Inferior parietal cortex (tissue), 1 donor: ENCODE measurements at regions not wholly inside any gene's neighbourhood (a gene's known extent, or its start where the extent isn't known, plus 50 kb on each side); places are given as distances from the start of the nearest gene placed in this dataset.
"Not testable (repeated sequence)": the region's sequence is repeated elsewhere in the genome, so short reads cannot be mapped to it uniquely, and the experiment has no call there.

ENCODE experiments used
- DNase-seq: peaks from one replicate; pipeline ENCODE4 v3.0.0-alpha.2; 2016; ENCODE audit errors: extremely low spot score

DNA sequence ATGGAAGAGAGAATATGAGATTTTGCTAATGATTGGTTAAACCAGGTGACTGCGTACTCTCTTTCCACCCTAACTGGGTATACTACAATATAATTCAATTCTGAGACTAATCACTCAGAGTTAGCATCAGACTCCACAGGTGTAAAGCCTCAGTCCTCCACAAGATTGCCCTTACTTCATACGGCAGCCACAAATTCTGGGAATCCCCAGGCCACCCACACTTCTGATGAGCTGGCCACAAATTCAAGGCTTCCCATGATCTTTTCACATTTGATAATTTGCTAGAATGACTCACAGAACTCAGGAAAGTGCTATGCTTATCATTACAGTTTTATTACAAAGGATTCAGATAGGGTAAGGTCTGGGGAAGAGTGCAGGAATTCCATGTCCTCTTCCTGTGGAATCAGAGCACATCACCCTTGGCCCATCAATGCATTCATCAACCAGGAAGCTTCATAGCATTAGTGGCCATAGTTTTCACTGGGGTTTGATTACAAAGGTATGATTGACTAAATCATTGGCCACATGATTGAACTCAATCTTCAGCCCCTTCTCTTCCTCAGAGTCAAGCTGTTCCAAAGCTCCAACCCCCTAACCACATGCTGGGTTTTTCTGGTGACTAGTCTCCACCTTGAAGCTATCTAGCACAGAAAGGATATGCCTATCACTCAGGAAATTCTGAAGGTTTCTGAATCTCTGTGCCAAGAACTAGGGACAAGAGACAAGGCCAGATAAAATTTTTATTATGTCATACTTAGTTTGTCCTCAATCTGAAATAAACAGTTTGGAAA is 131.7 kb downstream of the HHIPL2 start:
- DNase-seq = no peak

DNA sequence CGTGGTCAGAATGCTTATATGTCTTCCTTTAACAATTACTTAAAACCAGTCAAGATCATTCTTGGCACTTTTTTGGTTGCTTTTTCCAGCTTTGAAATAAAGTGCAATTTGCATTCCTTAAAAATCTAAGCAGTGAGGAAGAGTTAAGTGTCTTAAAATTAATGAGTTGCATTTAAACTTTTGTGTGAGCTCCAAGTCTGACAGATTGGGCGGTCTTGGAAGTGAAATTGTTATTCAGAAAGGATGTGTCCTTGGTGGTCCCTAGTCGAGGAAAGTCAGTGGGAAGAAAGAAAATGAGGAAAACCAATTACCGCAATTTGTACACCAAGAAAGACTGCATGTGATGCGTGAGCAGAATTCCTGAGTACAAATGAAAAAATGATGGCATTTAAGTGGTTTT is 132.5 kb downstream of the HHIPL2 start:
- no peak for DNase-seq

DNA sequence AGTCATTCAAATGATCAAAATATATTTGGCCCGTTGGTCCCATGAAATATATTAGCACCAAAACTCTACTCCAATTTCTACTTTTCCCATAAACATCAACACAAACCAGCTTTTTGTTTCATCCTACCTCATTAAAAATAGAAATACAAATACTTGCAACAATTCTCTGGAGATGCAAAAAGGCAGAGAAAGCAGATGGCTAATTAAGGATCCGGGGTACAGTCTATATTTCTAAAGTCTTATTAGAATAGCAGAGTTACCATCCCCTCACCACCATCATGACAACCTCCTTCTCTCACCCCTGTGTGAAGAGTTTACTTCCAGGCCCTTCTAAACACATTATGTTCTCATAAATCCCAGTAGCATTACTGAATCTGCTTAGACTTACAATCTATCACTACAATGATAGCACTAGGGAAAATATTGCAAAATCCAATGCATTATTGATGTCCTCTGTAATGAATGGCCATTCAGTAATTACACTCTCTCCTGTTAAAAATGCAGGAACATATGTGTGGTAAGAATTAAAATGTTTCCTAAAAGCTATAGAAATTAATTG is 133.8 kb downstream of the HHIPL2 start:
- DNase-seq = no peak

DNA sequence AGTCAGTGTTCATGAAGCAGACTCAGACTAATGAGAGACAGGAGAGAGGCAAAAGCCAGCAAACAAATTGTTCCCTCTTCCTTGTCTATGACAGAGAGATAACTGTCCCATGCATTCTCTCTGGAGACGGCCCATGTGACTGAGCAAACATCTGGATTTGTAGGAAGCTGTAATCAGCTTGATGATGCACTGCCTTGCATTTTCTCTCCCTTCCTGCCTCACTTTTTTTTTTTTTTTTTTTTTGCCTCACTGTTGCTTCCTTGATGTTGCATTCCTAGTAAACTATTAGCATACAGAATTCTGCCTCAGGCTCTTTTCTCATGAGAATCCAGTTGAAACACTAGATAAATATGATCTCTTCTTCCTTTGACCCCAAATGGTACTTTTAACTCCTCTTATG is 134.5 kb downstream of the HHIPL2 start:
- no peak for DNase-seq

DNA sequence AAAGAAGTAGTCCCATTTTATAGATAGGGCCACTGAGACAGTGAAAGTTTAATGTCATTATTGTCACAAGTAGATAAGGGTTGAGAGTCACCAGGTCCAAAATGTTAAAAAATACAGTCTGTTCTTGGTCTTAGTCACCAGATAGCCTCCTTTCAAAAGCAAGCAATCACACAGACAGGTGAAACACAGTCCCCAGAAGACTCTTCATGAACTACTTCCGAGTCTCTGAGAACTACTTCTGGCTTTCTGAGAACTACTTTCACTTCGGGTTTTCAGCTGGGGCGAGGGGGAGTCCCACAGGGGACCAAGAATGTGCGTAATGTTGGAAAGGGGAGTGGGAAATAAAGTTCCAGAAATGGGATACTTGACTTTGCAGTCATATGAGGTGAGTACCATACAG is 143.2 kb downstream of the HHIPL2 start:
- DNase-seq = no peak

DNA sequence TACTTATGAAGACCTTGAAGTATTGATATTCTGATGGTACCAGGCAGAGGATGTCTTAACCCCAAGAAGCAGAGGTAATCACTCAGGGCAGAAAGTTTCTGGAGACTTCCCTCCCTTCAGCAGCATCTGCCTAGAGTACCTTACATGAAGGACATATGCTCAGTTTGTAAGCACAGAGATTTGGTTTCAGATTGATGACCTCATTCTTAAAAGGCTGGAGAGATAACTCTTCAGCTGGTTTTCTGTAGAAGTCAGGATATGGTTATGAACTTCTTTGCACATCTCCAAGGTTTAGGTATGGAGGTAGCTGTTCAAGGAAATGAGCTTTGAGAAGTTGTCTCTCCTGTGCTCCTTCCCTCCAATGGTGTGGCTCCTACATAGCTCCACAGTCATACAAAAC is 148.7 kb downstream of the HHIPL2 start:
- DNase-seq = no peak

DNA sequence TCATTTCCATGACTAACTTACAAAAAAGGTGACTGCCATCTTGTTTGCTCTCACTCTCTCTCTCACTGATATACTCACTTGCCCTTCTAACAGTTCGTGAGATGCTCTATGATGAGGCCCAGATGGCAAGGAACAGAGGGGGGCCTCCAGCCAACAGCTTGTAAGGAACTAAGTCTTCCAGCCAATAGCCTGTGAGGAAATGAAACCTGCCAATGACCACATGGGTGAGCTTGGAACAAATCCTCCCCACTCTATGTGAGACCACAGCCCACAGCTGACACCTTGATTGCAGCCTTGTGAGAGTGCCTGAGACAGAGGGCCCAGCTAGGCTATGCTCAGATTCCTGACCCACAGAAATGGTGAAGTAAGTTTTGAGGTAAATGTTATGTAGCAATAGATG is 153.7 kb downstream of the HHIPL2 start:
- no peak for DNase-seq

DNA sequence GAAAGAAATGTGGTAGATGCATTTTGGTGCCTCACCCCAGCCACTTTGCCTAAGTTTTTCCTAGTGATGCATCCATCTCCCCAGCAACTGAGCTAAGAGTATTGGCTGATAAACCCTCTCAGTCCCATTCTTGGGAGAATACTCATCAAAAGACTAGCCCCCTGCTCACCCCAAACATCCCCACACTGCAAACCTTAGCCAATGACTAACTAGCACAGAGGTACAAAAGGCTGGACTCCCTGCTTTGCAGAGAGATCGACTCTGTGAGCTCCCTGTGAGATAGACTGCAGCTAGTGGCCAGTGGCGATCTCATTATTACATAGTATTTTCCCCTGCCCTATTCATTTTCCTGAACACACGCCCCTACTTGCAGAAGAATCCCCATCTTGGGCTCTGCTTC is 155.3 kb downstream of the HHIPL2 start:
- DNase-seq = no peak

DNA sequence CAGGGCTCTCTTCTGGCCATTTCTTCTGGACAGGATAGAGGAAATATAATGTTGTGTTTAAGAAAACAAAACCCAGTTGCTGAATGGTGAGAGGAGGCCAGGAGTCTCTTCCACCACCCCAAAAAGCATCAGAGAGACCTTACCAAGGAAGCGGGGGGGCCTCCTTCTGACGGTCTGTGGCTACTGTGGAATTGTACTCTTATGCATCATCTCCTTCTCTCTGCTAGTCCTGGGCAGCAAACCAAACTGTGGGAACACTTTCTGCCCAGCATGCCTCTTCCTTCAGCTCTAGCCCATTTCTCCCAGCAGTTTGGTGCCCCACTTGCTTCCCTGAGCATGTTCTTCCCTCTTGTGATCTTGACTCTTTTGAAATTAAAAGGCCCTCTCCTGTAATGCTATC is 157.7 kb downstream of the HHIPL2 start:
- DNase-seq = no peak

DNA sequence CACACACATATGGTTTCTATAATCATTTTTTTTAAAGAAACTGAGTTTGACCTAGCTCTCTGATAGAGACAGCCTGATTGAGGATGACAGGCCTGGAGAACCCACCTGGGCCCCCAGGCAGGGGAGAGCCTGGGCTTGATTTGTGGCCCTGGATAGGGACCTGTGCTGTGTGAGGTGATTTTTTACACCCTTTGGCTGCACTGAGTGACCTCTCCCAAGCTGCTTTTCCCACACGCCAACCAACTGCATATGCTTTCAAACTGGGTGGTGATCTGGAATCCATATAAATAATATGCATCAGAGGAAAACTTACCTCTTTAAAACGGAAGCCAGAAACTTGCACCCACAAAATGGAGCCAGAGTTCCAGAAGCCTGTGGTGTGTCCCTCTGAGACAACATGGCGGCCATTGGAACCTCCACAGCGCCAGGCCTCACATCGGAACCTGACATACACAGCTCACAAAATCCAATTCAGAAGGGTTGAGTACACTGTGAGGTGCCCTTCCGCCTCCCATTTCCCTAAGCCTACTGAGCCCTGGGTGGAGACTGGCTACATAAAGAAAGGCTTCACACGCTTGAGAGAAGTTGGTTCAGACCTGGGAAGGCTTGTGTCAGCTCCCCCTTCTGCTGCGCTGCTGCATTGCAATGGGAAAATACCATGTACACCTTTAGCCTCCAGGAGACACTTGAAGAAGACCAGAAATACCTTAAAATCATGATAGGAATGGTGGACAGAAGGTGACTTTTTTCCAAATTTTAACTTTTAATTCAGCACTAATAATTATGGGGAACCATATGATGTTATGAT is 160.7 kb downstream of the HHIPL2 start:
- no peak for DNase-seq

DNA sequence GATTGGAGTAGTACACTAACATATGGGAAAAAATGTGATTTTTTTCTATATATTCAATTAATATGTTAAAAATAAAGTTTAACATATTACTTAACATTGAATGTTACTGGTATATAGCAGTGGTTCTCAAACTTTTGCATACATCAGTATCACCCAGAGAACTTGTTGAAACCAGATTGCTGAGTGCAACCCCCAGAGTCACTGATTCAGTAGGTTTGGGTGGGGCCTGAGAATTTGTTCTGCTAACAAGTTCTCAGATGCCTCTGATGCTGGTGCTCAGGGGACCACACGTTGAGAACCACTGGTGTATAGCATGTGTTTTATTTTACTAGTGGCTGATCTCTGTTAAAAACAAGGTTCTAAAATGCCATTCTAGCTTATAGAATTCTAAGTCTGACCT is 161.9 kb downstream of the HHIPL2 start:
- DNase-seq = no peak

DNA sequence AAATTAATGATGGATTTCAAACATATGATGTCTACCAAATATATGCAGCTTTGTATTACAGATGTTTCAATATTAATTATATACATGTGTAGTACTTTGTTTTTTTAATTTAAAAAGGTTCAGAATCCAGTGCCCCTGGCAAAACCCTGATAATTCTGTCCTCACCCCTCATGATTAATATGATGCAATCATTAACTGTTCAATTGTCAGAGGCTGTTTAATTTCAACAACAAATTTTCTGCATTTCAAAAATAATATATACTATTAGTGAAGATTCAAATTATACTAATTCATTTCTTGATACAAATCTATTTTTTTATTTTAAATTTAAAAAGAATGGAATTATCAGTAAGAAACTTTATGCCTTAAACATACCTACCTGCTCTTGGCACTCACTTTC is 162.6 kb downstream of the HHIPL2 start:
- no peak for DNase-seq

DNA sequence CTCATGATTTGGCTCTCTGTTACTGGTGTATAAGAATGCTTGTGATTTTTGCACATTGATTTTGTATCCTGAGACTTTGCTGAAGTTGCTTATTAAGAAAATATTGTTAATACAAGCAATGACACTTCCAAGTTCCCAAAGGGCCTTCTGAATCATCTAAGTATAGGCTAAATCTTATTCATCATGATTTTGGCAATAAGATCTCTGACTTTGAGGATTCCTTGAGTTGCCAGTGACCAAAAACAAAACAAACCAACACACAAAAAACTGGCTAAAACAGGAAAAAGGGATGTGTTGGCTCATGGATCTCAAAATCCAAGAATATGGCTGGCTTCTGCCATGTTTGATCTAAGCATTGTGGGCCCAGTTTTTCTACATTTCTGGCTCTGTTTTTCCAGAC is 163.4 kb downstream of the HHIPL2 start:
- no peak for DNase-seq

DNA sequence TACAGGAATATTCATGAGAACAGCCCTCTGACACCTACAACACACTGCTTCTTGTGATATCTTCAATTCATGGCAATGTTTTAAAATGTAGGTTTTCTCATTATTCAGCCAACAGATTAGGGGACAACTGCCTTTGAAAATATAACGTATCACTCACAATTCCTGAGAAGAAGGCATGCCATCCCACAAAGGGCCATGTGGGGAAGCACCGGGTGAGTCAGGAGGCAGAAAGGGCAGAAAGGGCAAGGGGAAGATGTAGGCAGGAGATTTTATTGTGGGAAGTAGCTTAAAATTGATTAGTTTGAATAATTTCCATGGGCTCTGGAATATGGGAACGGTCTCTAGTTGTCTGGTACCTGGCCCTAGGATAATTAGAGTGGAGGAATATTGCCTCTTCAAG is 165.7 kb downstream of the HHIPL2 start:
- DNase-seq = no peak

DNA sequence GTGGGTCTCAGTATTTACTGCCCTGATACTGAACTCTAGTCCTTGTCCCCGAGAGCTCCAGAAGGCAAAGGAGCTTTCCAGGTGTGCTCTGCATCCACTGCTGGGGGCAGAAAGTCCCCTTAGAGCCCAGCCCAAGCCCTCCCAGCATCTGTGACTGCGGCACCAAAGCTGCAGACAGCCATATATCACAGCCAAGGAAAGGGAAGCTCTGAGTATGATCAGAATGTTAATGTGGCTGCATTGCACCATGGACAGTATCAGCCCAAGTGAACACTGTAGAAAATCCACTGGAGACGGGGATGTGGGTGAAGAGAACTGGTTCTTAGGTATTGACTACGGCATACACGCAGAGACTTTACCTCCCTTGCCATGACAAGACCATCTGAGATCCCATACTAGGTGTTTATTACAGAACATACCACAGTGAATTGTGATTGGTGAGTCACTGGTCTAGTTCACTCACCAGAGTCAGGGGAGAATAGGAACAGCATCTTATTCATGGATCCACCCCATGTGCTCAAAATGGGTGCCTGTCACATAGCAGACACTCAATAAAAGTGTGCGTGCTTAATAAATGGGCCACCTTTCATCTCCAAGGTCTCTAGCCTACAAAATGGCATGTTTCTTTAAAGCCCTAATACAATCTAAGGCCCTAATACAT is 170.3 kb downstream of the HHIPL2 start:
- DNase-seq = no peak

DNA sequence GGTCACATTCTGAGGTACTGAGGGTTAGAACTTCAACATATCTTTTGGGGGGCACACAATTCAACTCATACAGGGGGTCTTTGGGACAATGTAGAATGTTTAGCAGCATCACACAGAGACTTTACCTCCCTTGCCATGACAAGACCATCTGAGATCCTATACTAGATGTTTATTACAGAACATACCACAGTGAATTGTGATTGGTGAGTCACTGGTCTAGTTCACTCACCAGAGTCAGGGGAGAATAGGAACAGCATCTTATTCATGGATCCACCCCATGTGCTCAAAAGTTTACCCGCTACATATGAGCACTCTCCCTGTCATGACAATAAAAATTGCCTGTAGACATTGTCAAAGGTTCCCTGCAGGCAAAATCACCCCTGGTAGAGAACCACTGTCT is 171.1 kb downstream of the HHIPL2 start:
- DNase-seq = not testable (repeated sequence)

DNA sequence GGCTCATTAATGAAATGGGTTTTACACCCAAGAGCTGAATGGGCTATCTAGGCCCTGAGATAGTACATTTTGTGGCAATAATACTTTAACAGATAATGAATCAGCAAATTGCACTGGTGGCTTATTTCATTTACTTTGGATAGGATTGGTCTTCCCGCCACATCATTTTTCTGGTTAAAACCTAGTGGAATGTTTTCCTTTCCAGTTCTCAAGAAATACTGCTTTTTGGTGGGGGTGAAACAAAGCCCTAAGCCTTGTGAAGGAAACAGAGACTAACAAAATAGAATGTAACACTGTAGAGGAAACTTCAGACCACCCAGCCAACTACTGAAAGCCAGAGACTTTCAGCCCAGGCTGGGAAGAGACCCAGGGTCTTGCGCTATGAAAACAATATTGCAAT is 172.2 kb downstream of the HHIPL2 start:
- DNase-seq = no peak

DNA sequence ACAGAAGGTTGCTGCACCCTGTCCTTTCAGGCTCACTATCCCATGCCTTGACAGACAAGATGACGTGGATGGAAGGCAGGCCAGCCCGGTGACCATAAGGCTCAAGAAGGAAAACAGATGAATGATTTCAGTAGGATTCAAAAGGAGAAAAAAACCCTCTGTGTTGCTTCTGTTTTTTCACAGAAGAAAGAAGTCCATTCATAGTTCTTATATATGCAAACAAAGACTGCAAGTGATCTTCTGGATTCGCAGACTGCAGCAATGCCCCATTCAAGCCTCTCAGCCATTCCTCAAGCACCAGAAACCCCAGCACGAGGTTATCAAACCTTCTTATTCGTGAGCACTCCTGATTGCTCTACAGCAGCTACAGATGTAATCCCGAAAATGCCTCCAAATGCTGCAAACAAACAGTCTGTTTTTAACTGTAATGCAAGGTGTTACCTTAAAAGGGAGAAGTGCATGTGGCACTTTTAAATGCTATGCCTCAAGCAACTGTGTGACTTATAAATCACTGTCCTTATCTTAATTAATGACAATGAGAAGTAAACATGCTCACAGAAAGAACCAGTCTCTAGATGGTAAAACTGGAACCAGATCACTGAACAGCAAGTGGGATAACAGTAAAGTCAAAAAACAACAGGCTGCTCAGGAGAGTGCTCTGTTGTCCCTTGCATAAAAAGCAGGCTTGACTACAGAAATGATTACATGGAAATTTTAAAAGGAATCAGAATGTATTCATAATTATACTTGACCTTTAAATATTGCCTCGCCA is 173.9 kb downstream of the HHIPL2 start:
- DNase-seq = peak; percentile 4

DNA sequence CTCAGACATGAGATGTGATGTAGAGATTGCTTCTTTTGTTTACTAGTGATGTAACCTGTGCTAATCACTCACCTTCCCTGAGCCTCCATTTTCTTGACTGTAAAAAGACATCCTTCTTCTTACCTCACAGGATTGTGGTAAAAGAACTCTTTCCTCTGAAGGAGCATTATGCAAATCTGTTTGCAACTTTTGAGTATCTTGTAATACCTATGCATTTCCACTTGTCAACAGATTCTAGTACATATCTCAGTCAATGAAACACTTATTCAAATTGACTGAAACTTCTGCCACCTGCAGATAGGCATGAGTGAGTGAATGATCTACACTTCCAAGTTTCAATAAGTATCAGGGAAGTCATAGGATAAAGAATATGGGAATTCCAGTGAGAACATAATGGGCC is 174.7 kb downstream of the HHIPL2 start:
- no peak for DNase-seq

DNA sequence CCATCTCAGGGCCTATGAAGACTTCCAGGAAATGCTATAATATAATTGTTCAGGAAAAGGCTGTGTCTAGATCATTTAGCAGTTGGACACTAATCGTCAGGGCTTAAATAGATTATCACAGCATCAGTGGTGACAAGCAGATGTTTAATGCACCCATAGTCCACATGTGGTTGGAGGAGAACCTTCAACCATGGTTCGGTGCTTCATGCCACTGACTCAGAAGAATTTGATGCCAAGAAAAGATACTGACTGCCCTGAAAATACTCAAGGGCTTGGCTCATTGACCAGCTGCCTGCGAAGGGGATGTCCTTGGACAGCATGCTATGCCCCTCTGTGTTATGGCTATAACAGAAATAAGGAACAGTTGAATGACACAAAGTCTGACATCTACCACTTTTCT is 175.7 kb downstream of the HHIPL2 start:
- no peak for DNase-seq

DNA sequence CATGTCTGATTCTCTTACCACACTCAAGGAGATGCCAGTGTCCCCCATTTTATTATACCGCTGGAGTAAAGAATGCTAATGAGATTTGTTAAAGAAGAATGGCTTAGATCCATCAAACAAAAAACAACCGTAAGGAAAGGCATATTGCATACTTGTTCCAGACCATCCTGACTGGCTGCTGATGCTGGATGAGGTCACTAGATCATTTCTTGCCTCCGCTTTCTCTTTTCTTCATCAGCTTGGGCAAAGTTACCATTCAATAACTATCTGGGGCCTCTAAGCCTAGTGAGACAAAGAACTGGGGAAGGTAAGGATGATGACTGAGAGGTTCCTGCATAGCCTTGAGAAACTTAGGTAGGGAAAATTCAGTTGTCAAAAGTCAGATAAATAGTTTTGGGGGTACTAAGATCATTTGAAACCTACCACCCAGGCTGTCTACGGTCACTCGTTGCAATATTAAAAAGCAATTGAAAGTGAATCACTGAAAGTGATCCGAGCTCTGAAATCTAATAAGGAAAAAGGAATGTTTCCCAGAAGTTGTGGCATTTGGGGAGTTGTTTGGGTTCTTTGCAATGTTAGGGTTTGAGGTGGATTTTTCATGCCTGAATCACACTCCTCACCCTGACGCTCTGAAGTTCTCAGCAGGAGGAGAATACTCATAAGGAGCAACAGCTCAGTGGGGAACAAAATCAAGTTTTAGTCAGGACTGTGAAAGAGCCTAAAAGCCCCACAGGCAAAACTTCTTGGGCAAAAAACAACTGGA is 176.8 kb downstream of the HHIPL2 start:
- DNase-seq = no peak
